OCI-LY1 (cell line): ENCODE measurements at regions not wholly inside any gene's neighbourhood (a gene's known extent, or its start where the extent isn't known, plus 50 kb on each side); places are given as distances from the start of the nearest gene placed in this dataset.

Experiments used
- EZH2 ChIP-seq: fragments of 200-600 bp; sonication (generic), shearing (Covaris generic); IDR thresholded peaks from 2 replicates; pipeline ENCODE4 v1.8.0; 2017; ENCODE audit warnings: borderline replicate concordance, mixed run types, mild to moderate bottlenecking, antibody characterized with exemption, low read length, moderate library complexity, mixed read lengths
- TF ChIP-seq, protein P1 (sequence below): fragments of 200-600 bp; sonication (generic), shearing (Covaris generic); IDR thresholded peaks from 2 replicates; pipeline ENCODE4 v1.5.1; 2017; ENCODE audit warnings: mild to moderate bottlenecking, antibody characterized with exemption, low read length, moderate library complexity, mixed read lengths

DNA sequence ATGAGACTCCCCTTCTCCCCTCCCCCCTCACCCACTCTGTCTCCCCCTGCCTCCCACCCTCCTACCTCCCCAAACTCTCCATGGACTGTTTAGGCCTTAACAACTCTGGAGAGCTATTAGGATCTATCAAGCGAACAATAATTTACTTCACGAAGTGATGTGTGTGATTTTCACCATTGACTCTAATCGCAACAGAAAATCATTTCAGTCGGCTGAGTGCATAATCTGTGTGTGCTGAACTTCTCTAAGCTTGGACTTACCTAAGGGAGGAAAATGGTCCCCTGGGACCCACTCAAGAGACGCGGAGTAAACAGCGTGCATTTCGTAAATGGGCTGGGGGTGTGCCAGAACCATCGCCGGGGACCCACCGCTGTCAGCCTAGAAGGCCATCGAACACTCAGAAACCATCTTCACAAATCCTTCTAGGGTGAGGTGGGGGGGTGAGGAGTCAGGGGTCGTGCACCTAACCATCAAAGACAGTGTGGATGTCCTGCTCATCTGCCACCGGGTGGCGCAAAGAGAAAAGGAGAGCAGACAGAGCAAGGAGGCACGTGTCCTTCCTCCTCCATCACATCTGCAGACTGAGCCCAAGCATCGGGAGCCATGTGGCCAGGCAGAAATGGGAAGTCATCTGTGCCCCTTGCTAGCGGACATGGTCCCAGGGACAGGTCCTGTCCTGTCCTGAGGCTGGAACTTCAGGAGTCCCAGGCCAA lies 62.1 kb upstream of the NUP50 start:
- TF ChIP-seq, protein P1, sequence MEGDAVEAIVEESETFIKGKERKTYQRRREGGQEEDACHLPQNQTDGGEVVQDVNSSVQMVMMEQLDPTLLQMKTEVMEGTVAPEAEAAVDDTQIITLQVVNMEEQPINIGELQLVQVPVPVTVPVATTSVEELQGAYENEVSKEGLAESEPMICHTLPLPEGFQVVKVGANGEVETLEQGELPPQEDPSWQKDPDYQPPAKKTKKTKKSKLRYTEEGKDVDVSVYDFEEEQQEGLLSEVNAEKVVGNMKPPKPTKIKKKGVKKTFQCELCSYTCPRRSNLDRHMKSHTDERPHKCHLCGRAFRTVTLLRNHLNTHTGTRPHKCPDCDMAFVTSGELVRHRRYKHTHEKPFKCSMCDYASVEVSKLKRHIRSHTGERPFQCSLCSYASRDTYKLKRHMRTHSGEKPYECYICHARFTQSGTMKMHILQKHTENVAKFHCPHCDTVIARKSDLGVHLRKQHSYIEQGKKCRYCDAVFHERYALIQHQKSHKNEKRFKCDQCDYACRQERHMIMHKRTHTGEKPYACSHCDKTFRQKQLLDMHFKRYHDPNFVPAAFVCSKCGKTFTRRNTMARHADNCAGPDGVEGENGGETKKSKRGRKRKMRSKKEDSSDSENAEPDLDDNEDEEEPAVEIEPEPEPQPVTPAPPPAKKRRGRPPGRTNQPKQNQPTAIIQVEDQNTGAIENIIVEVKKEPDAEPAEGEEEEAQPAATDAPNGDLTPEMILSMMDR, result peak; percentile 66
- no peak for TF ChIP-seq EZH2
